ENCODE measurements at regions not wholly inside any gene's neighbourhood (a gene's known extent, or its start where the extent isn't known, plus 50 kb on each side); places are given as distances from the start of the nearest gene placed in this dataset.

DNA sequence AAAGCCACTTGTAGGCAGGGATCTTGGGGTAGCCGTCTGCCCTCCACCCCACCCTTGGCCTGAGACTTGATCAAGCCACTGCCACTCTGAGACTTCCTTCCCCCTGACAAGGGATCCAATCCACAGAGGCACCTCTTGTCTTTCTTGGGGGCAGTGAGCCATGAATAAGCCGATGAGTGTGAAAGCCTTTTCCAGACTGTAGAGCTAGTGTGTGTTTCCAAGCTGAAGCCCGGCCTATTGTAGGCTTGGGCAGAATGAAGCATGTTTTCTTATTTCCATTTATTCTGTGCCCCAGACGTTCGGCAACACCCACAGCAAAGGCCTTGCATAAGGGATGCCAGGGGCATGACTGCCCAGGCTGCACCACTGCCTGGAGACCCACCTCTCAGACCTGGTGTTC lies 991.6 kb downstream of the BCL11B start:
- FAIRE-seq: no peak

DNA sequence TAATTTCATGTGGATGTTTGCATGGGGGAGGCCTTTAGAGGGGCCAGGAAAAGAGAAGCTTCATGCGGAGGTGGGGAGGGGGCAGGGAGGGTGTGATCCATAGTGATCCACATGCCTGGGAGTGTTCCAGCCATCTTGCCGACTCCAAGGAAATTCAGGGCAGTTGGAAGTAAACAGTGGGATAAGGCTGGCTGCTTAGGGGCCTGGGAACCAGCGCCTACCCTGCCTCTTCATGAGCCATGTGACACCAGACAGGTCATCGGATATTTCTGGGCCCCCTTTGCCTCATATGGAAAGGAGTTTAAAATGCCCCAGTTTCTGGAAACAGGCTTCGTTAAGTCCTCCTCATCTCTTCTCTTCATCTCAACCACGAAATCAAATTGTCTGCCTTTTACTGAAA lies 983.2 kb downstream of the BCL11B start:
- FAIRE-seq (no peak), DNase-seq (ENCODE audit: insufficient read length, low spot score) (no peak)
- TF ChIP-seq, protein P1, sequence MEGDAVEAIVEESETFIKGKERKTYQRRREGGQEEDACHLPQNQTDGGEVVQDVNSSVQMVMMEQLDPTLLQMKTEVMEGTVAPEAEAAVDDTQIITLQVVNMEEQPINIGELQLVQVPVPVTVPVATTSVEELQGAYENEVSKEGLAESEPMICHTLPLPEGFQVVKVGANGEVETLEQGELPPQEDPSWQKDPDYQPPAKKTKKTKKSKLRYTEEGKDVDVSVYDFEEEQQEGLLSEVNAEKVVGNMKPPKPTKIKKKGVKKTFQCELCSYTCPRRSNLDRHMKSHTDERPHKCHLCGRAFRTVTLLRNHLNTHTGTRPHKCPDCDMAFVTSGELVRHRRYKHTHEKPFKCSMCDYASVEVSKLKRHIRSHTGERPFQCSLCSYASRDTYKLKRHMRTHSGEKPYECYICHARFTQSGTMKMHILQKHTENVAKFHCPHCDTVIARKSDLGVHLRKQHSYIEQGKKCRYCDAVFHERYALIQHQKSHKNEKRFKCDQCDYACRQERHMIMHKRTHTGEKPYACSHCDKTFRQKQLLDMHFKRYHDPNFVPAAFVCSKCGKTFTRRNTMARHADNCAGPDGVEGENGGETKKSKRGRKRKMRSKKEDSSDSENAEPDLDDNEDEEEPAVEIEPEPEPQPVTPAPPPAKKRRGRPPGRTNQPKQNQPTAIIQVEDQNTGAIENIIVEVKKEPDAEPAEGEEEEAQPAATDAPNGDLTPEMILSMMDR (IDR thresholded peaks at IDR 0.05; ENCODE audit: insufficient read depth, missing control alignments): no peak

More for the DNA sequence above, 991.6 kb downstream of the BCL11B start:
- TF ChIP-seq, protein P1 (IDR thresholded peaks at IDR 0.05; ENCODE audit: insufficient read depth, missing control alignments): no peak
- no peak for DNase-seq (ENCODE audit: insufficient read length, low spot score)

DNA sequence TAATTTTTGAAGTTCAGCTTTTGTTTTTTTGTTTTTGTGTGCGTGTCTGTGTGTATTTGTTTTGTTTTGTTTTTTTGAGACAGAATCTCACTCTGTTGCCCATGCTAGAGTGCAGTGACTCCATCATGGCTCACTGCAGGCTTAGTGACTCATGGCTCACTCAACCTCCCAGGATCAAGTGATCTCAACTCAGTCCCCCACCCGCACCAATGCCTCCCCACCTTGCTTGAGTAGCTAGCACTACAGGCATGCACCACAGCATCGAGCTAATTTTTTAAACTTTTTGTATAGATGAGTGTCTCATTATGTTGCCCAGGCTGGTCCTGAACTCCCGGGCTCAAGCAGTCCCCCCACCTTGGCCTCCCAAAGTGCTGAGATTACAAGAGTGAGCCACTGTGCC lies 981.4 kb downstream of the BCL11B start:
- DNase-seq (ENCODE audit: insufficient read length, low spot score) (no peak), FAIRE-seq (no peak)
- TF ChIP-seq, protein P1 (IDR thresholded peaks at IDR 0.05; ENCODE audit: insufficient read depth, missing control alignments): no peak

DNA sequence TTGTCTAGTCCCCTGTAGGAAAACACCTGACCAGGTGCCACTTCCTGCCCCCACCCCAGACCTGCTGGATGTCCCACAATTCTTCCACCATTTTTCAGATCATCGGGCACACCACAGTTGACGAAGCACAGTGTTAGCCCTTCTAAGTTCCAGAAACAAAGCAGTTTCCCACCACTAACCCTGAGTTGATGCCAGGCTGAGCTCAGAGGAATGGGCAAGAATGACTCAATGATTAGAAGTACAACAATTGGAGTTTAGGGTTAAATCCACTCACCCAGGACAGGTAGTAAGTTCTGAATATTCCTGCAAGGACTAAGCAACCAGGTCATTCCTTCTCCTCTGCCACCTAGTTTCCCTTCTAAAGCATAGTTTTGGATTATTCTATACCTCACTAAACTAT lies 979.8 kb downstream of the BCL11B start:
- FAIRE-seq (no peak), DNase-seq (ENCODE audit: insufficient read length, low spot score) (no peak)
- TF ChIP-seq, protein P1 (IDR thresholded peaks at IDR 0.05; ENCODE audit: insufficient read depth, missing control alignments): no peak

DNA sequence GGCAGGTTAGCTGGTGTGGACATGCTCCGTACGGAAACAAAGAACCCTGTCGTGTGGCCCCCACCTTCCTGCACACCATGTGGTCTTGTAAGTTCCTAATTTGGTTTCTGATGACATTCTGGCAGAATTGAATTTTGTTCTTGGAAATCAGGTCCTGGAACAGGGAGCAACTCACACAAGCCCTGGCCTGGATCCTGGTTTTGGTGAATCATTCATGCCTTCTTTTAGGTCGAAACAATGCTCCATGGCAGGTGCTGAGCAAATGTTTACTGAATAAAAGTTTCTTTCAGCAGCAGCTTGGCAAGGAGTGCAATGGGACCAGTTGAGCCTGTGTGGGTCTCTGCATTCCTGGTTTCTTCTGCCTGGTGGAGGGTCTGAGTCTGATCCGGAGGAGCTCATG lies 978.4 kb downstream of the BCL11B start:
- FAIRE-seq (no peak), DNase-seq (ENCODE audit: insufficient read length, low spot score) (no peak)
- TF ChIP-seq, protein P1 (IDR thresholded peaks at IDR 0.05; ENCODE audit: insufficient read depth, missing control alignments): no peak

DNA sequence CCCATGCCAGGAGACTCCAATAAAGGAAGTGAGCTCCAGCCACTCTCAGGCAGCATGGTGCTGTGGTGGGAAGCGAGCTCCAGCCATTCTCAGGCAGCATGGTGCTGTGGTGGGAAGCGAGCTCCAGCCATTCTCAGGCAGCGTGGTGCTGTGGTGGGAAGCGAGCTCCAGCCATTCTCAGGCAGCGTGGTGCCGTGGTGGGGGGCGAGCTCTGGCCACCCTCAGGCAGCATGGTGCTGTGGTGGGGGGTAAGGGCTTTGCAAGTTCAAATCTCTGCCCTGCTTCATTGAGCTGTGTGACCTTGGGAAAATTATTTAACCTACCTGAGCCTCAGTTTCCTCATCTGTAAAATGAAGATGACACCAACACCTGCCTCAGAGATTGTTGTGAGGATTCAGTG lies 975.1 kb downstream of the BCL11B start:
- DNase-seq (ENCODE audit: insufficient read length, low spot score) (no peak), FAIRE-seq (no peak)

DNA sequence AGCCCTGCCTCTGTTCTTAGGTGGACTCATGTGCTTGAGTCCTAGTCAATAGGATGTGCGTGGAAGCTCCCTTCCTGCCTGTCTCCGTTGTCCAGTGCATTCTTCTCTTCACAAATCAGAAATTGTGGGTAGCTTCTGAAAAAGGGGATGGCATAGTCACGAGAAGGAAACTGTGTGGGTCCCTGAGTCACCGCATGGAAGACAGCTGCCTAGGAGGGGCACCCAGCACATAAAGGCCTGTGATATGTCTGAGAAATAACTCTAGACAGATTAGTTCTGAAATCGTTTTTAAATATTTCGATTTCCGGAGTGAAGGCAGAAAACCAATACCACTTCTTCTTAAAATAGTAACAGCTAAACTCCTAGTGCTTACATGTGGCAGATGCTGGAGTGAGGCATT lies 974.4 kb downstream of the BCL11B start:
- FAIRE-seq (no peak), DNase-seq (ENCODE audit: insufficient read length, low spot score) (no peak)
- TF ChIP-seq, protein P1 (IDR thresholded peaks at IDR 0.05; ENCODE audit: insufficient read depth, missing control alignments): no peak

More for the DNA sequence above, 975.1 kb downstream of the BCL11B start:
- TF ChIP-seq, protein P1 (IDR thresholded peaks at IDR 0.05; ENCODE audit: insufficient read depth, missing control alignments): no peak
